ENCODE measurements at regions not wholly inside any gene's neighbourhood (a gene's known extent, or its start where the extent isn't known, plus 50 kb on each side); places are given as distances from the start of the nearest gene placed in this dataset.
"Not testable (repeated sequence)": the region's sequence is repeated elsewhere in the genome, so short reads cannot be mapped to it uniquely, and the experiment has no call there.

- DNase-seq, result no peak
These were observed 672.1 kb upstream of the SLIT2 start for GRCh38 chr4:19579608-19580007.

- no peak for DNase-seq
These were observed 674.6 kb upstream of the SLIT2 start for GRCh38 chr4:19577097-19577496.

- no peak for DNase-seq
These were observed 675.8 kb upstream of the SLIT2 start for GRCh38 chr4:19575924-19576323.

- no peak for DNase-seq
These were observed 685.7 kb upstream of the SLIT2 start for GRCh38 chr4:19566041-19566440.

GRCh38 chr4:19562456-19562855, 689.2 kb upstream of the SLIT2 start:
- no peak for DNase-seq

GRCh38 chr4:19557161-19557560, 694.5 kb upstream of the SLIT2 start:
- DNase-seq, result no peak

GRCh38 chr4:19556276-19556675, 695.4 kb upstream of the SLIT2 start:
- not testable (repeated sequence) for DNase-seq

- no peak for DNase-seq
These were observed 704.2 kb upstream of the SLIT2 start for GRCh38 chr4:19547463-19547862.

- no peak for DNase-seq
These were observed 707.1 kb upstream of the SLIT2 start for GRCh38 chr4:19544446-19545125.

- no peak for DNase-seq
These were observed 710.7 kb upstream of the SLIT2 start for GRCh38 chr4:19540859-19541540.

- DNase-seq, result no peak
These were observed 712.5 kb upstream of the SLIT2 start for GRCh38 chr4:19539201-19539600.

GRCh38 chr4:19534159-19534558, 717.5 kb upstream of the SLIT2 start:
- no peak for DNase-seq

- no peak for DNase-seq
These were observed 719.5 kb upstream of the SLIT2 start for GRCh38 chr4:19531906-19532848.

GRCh38 chr4:19523964-19524363, 727.7 kb upstream of the SLIT2 start:
- DNase-seq, result no peak

GRCh38 chr4:19522966-19523365, 728.7 kb upstream of the SLIT2 start:
- no peak for DNase-seq

GRCh38 chr4:19520939-19521520, 730.7 kb upstream of the SLIT2 start:
- DNase-seq, result no peak

- no peak for DNase-seq
These were observed 737.2 kb upstream of the SLIT2 start for GRCh38 chr4:19514276-19515070.

GRCh38 chr4:19512086-19512485, 739.6 kb upstream of the SLIT2 start:
- no peak for DNase-seq

- DNase-seq, result no peak
These were observed 740.7 kb upstream of the SLIT2 start for GRCh38 chr4:19510993-19511392.

GRCh38 chr4:19508442-19508841, 743.3 kb upstream of the SLIT2 start:
- DNase-seq, result no peak

- no peak for DNase-seq
These were observed 754.0 kb upstream of the SLIT2 start for GRCh38 chr4:19497705-19498104.

GRCh38 chr4:19496756-19497155, 754.9 kb upstream of the SLIT2 start:
- DNase-seq, result no peak
